Neuron (in vitro differentiated cells): ENCODE measurements at regions not wholly inside any gene's neighbourhood (a gene's known extent, or its start where the extent isn't known, plus 50 kb on each side); places are given as distances from the start of the nearest gene placed in this dataset.
"Not testable (repeated sequence)": the region's sequence is repeated elsewhere in the genome, so short reads cannot be mapped to it uniquely, and the experiment has no call there.

Experiments used
- H2AFZ ChIP-seq: one replicate; pipeline ENCODE4 v1.6.1; 2013; ENCODE audit warnings: low read depth, mild to moderate bottlenecking, inconsistent platforms, low read length, moderate library complexity
- H3K27me3 ChIP-seq: one replicate; pipeline ENCODE4 v1.6.1; 2013; ENCODE audit warnings: low read length; ENCODE audit not compliant: insufficient read depth
- H3K36me3 ChIP-seq: one replicate; pipeline ENCODE4 v1.6.1; 2013; ENCODE audit warnings: low read length; ENCODE audit not compliant: insufficient read depth
- H3K4me1 ChIP-seq: one replicate; pipeline ENCODE4 v1.6.1; 2013; ENCODE audit warnings: low read length; ENCODE audit not compliant: insufficient read depth
- H3K4me3 ChIP-seq: 2 replicates; pipeline ENCODE4 v1.5.1; 2013; ENCODE audit warnings: mild to moderate bottlenecking, low read length, moderate library complexity
- H3K9me3 ChIP-seq: one replicate; pipeline ENCODE4 v1.6.1; 2013; ENCODE audit warnings: low read length

DNA sequence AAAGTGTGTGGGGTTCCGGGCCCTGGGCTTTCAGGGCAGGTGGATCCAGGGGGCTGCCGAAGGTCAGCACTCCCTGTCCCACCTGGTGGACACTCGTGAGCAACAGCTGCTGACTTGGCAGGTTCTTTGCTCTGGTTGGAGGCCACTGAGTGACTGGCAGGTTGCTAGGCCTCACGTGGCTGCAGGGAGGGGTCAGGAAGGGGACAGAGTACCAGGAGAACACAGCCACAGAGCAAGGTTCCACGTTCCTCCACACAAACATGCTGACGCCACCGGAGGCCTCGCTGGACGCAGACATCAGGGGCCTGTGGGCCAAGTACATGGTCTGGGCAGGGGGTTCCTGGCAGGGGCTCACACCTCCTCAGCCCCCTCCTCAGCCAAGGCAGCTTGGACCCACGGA lies 152.0 kb upstream of the CDK13 start:
- not testable (repeated sequence) for H3K27me3 ChIP-seq, H3K4me1 ChIP-seq, H3K36me3 ChIP-seq, H2AFZ ChIP-seq, H3K9me3 ChIP-seq, H3K4me3 ChIP-seq

DNA sequence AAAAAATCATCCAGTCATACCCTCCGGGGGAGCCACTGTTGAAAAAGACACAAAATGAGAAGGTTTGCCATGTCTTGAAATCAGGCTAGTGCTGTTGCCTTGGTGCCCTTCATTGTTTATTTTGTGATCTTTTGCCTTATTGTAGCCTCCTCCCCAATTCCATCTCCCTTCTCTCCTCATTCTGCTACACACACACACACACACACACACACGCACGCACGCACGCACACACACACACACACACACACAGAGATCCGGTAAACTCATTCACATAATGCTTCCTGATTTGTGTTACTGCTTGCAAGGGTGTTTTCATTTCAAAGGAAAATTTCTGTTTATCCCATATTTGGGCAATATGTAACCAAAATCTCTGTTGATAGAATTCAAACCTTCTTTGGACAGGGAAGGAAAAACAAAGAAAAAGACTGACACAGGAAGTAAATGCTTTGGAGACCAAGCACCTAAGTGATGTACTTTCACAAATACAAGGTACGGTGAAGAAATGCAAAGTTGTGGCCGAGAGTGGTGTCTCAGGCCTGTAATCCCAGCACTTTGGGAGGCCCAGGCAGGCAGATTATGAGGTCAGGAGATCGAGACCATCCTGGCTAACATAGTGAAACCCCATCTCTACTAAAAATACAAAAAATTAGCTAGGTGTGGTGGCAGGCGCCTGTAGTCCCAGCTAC lies 141.1 kb upstream of the CDK13 start:
- Histone ChIP-seq H3K4me1 (no peaks in the 10 kb centered on the region), H3K27me3 (peaks cover 3% of the 10 kb centered on the region), H3K4me3 (no peak overlapping the region), H3K9me3 (no peaks in the 10 kb centered on the region), H3K36me3 (no peaks in the 10 kb centered on the region), H2AFZ (no peak overlapping the region)

DNA sequence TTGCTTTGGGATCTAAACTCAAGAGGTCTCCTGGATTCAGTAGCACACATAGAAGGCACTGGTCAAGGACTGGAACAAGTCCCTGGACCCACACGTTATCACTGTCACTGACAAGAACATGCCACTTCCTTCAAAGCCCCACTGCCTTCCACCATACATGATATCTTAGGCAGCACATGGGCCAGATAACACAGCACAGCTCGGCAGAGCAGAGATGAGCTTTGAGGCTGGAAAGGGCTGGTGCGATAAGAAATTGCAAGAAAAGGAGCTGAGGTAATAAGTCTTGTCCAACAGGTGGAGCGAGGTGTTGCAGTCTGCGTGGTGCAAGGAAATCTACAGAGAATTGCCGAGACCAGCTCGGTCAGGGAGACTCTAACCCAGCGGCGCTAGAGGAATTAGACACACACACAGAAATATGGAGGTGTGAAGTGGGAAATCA lies 139.8 kb upstream of the CDK13 start:
- Histone ChIP-seq H3K4me3 (no peak overlapping the region), H3K9me3 (no peaks in the 10 kb centered on the region), H3K36me3 (no peaks in the 10 kb centered on the region), H3K4me1 (no peaks in the 10 kb centered on the region), H3K27me3 (peaks cover 3% of the 10 kb centered on the region), H2AFZ (no peak overlapping the region)

DNA sequence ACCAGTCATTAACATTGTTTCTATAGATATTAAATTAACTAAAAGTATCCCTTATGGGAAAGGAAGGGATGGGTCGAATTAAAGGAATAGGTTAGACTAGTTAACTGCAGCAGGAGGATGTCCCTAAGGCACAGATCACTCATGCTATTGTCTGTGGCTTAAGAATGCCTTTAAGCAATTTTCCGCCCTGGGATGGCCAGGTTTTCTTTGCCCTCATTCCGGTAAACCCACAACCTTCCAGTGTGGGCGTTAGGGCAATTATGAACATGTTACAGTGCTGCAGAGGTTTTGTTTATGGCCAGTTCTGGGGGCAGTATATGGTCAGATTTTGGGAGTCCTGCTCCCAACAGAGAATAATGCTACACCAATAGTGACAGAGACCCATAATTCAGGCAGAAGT lies 139.3 kb upstream of the CDK13 start:
- no peaks in the 10 kb centered on the region for H3K36me3 ChIP-seq
- no peaks in the 10 kb centered on the region for H3K4me1 ChIP-seq
- no peak overlapping the region for H3K4me3 ChIP-seq
- no peak overlapping the region for H2AFZ ChIP-seq
- H3K9me3 ChIP-seq: no peaks in the 10 kb centered on the region
- H3K27me3 ChIP-seq: peaks cover 5% of the 10 kb centered on the region

DNA sequence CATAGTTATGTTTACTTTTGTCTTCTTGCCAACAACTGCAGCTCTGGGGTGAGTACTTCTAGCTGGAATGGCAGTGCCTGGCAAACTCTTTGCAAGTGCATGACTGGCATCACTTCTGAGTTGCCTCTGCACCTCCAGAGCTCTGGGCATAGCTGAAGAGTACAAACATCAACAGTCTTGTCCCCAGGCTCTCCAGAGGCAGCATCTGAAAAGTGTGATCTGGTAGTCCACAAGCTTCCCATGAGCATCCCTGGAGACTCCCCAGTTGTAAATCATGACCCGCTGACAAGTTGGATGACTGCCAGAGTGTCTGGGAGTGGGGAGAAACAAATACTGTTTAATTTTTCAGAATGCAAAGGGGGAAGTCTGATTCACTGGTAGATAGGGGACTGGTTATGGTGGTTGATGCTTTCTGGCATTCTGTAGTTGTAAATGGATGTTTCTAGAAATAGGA lies 138.9 kb upstream of the CDK13 start:
- H3K27me3 ChIP-seq: peaks cover 10% of the 10 kb centered on the region
- H3K4me3 ChIP-seq: no peak overlapping the region
- no peaks in the 10 kb centered on the region for H3K4me1 ChIP-seq
- no peak overlapping the region for H2AFZ ChIP-seq
- H3K36me3 ChIP-seq: no peaks in the 10 kb centered on the region
- H3K9me3 ChIP-seq: no peaks in the 10 kb centered on the region

DNA sequence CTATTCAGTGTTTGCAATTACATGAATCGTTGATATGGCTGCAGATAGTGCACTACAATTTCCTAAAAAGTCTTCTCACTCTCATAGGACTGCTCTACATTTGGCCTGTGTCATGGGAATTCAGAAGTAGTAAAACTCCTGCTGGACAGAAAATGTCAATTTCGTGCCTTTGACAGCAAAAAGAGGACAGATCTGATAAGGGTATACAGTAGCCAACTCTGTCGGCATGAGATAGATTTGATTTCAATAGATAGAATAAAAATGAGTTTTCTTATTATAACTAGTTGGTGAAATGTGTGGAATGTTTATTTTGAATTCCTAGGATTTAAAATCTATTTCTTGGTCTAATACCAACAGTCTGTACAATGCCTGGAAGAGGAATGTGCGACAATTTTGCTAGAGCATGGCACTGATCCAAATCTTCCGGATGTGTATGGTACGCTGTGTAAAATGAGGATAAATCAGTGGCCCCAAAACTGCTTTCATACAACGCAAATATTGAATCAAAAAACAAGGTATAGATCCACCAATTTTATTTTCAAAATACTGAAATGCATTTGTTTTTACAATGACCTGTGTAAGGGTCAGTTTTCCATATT lies 133.5 kb upstream of the CDK13 start:
- H3K27me3 ChIP-seq: peaks cover 19% of the 10 kb centered on the region
- H3K36me3 ChIP-seq: no peaks in the 10 kb centered on the region
- no peak overlapping the region for H3K4me3 ChIP-seq
- H2AFZ ChIP-seq: no peak overlapping the region
- no peaks in the 10 kb centered on the region for H3K9me3 ChIP-seq
- no peaks in the 10 kb centered on the region for H3K4me1 ChIP-seq

DNA sequence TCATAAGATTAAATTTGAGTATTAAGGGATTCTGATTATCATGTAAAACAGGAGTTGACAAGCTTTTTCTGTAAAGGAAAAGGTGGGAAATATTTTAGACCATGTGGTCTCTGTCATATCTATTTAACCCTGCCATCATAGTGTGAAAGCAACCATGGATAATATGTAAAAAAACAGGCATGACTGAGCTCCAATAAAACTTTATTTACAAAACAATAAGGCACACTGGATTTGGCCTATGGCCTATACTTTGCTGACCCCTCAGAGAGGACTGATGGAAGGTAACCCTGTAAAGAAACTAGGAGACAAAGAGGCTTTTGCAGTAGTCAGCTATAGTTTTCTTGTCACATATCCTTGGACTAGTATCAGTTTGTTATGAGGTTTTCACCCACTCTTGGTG lies 130.5 kb upstream of the CDK13 start:
- Histone ChIP-seq H2AFZ (no peak overlapping the region), H3K9me3 (no peaks in the 10 kb centered on the region), H3K4me3 (no peak overlapping the region), H3K27me3 (peaks cover 21% of the 10 kb centered on the region), H3K4me1 (no peaks in the 10 kb centered on the region), H3K36me3 (no peaks in the 10 kb centered on the region)

DNA sequence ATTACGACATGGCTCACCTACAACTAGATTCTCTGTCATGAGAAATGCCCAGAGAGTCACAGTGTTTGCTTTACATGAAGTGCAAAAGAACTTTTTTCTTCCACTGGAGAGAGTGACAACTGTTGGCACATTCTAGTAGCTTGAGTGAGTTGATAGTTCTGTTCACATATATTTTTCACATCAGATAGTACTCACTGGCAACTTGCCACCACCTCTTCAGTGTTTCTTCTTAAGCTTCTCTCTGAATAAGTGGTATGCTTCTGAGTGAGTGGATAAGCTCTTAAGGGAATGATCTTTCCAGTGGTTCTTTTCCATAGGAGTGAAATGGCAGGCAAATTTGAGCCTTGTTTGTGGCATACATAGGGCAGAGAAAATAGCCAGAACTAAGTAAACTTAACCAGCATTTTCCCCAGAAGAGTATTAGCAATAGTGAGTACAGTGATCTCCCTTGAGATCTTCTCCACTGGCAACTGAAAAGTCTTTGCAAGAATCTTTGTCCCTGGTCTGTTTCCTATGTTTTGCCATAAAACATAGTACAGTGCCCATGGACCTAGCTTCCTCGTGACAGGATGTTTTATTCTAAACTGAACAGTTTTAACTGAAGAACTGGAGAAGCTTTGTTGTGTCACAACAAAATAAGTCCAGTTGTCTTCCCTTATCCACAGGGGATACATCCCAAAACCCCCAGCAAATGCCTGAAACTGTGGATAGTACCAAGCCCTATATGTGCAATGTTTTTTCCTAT lies 125.4 kb upstream of the CDK13 start:
- Histone ChIP-seq H3K9me3 (no peaks in the 10 kb centered on the region), H3K4me3 (no peak overlapping the region), H3K27me3 (peaks cover 8% of the 10 kb centered on the region), H3K36me3 (no peaks in the 10 kb centered on the region), H2AFZ (no peak overlapping the region), H3K4me1 (no peaks in the 10 kb centered on the region)

DNA sequence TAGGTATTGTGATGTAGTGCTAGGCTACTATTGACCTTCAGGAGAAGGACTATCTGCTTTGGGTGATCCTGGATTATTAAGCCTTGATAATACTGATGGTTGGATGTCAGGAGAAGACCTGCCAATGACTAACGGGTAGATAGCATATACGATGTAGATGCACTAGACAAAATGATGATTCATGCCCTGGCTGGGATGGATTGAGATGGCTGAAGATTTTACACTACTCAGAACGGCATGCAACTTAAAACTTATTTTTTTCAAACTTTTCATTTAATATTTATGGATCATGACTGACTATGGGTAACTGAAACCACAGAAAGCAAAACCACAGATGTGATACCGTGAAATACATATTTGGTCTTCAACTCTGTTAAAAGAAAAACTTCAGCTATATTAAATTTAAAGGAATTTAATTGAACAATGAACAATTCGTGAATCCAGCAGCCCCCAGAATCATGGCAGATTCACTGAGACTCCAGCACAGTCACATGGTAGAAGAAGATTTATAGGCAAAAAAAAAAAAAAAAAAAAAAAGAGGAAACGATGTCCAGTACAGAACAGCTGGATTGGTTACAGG lies 124.6 kb upstream of the CDK13 start:
- no peak overlapping the region for H2AFZ ChIP-seq
- H3K27me3 ChIP-seq: peaks cover 8% of the 10 kb centered on the region
- no peaks in the 10 kb centered on the region for H3K9me3 ChIP-seq
- no peaks in the 10 kb centered on the region for H3K36me3 ChIP-seq
- H3K4me1 ChIP-seq: no peaks in the 10 kb centered on the region
- no peak overlapping the region for H3K4me3 ChIP-seq

DNA sequence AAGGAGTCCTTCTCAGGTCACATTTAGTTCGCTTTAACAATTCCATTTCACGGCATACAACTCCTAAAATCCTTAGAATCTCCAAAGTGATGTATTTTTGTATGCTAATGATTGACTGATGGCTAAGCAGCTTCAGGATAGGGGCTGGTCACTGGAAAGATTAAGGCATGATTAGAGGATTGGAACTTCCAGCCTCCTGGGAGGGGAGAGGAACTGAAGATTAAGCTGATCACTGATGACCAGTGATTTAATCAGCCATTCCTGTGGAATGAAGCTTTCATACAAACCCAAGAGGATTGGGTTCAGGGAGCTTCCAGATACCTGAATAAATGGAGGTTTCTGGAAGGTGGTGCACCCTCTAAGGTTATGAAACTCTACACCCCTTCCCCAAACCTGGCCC lies 123.9 kb upstream of the CDK13 start:
- H2AFZ ChIP-seq: no peak overlapping the region
- no peak overlapping the region for H3K4me3 ChIP-seq
- H3K4me1 ChIP-seq: no peaks in the 10 kb centered on the region
- H3K9me3 ChIP-seq: no peaks in the 10 kb centered on the region
- H3K36me3 ChIP-seq: no peaks in the 10 kb centered on the region
- H3K27me3 ChIP-seq: peaks cover 6% of the 10 kb centered on the region

DNA sequence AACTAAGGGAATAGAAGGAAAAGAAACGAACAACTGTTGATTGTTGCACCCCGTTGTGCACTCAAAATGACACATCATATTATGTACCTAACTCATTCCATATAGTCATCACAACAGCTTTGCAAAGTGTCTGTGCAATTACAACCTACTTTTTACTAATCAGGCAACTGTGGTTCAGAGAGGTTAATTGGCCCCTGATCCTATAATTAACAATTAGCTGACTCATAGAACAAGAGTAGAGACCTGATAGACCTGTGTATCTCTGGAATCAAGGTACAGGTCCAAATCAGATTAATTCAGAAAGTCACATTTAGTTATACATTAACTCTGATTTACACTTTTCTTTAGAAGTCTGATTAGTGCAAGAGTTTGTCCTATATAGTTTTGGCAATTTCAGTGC lies 122.5 kb upstream of the CDK13 start:
- no peaks in the 10 kb centered on the region for H3K4me1 ChIP-seq
- H3K36me3 ChIP-seq: no peaks in the 10 kb centered on the region
- peaks cover 13% of the 10 kb centered on the region for H3K27me3 ChIP-seq
- no peaks in the 10 kb centered on the region for H3K9me3 ChIP-seq
- no peak overlapping the region for H3K4me3 ChIP-seq
- H2AFZ ChIP-seq: no peak overlapping the region

DNA sequence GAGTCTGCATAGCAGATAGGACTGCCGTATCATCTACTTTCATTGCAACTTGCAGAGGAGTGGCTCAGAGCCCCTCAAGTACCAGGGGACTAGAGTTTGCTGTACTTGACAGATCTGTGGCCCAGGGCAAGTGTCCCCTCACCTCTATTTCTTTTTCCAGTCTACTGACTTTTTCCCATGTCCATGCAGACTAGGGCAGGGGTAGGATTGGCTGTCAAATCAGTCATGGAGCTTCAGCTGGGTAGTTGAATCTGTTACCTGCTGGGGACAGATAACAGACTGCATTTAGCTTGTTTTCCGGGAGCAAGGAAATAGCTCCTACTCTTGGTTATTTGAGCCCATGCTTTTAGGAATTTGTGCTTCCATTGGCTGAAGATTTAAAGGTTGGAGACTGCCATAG lies 121.0 kb upstream of the CDK13 start:
- Histone ChIP-seq H3K4me3 (no peak overlapping the region), H3K9me3 (no peaks in the 10 kb centered on the region), H3K27me3 (peaks cover 17% of the 10 kb centered on the region), H3K36me3 (no peaks in the 10 kb centered on the region), H3K4me1 (no peaks in the 10 kb centered on the region), H2AFZ (no peak overlapping the region)

DNA sequence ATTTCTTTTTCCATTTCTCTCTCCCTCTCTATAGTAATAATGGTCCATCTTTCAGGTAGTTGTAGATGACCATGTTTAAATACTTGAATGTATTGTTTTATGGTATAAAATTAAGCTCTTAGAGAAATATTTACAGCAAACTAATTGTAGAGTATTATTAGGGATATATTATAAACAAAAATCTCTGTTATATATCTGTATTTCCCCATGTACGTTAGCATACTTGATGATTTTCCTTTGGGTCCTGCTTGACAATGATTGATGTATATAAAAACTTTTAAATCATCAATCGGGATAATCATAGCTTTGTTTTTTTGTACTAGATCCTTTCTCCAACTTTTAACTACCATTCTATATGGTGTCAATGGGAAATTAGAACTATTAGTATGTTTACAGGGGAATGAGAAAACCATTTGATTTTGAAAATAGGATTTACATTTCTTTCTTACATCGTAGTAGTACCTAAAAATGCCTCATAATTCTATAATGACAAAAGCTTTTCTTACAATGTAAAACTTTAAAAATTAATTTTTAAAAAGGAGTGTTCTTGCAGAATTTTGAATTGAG lies 117.5 kb upstream of the CDK13 start:
- Histone ChIP-seq H3K9me3 (no peaks in the 10 kb centered on the region), H3K4me1 (no peaks in the 10 kb centered on the region), H3K36me3 (no peaks in the 10 kb centered on the region), H2AFZ (no peak overlapping the region), H3K27me3 (peaks cover 41% of the 10 kb centered on the region), H3K4me3 (peak overlapping the region; percentile 44)
